ENCODE measurements at regions not wholly inside any gene's neighbourhood (a gene's known extent, or its start where the extent isn't known, plus 50 kb on each side); places are given as distances from the start of the nearest gene placed in this dataset.
"Not testable (repeated sequence)": the region's sequence is repeated elsewhere in the genome, so short reads cannot be mapped to it uniquely, and the experiment has no call there.

DNA sequence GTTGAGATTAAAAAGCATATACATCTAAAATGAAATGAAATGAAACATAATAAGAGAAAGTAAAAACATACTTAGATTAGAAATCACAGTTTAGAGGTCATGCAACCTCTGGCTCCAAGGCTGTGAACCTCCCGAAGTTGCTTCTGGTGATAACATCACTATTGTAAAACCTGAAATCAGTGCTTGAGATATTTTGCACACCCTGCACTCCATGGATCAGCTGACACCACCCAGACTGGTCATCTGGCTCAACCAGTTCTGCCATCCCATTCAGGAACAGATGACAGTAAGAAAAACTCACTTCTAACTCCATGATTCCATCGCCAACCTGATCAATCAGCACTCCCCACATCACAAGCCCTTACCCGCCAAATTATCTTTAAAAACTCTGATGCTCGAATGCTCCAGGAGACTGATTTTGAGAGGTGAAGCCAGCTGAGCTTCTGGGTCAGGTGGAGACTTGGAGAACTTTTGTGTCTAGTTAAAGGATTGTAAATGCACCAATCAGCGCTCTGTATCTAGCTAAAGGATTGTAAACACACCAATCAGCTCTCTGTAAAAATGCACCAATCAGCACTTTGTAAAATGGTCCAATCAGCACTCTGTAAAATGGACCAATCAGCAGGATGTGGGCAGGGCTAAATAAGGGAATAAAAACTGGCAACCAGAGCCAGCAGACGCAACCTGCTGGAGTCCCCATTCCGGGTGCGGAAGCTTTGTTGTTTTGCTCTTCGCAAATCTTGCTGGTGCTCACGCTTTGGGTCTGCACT lies 162.6 kb upstream of the MAGI2 start:
- FAIRE-seq, result no peak

GRCh38 chr7:79615466-79615865 lies 162.0 kb upstream of the MAGI2 start:
- no peak for FAIRE-seq

GRCh38 chr7:79612903-79613302 lies 159.4 kb upstream of the MAGI2 start:
- FAIRE-seq, result no peak

DNA sequence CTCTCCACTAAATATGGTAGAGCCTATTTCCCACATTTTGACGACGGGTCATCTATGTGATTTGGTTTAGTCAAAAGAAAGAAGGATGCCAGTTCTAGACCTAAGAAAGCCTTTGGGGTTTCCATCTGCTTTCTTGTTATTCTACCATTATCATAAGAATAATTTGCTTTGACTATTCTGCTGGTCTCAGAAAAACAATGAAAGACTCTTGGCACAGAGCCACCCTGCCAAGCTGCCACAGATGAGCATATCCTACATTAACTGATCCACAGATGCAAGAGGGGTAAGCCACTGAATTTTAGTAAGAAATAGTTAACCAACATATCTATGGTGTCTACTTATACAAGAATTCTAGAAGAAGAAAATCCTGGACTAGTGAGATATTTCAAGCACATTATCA lies 158.6 kb upstream of the MAGI2 start:
- FAIRE-seq, result no peak

DNA sequence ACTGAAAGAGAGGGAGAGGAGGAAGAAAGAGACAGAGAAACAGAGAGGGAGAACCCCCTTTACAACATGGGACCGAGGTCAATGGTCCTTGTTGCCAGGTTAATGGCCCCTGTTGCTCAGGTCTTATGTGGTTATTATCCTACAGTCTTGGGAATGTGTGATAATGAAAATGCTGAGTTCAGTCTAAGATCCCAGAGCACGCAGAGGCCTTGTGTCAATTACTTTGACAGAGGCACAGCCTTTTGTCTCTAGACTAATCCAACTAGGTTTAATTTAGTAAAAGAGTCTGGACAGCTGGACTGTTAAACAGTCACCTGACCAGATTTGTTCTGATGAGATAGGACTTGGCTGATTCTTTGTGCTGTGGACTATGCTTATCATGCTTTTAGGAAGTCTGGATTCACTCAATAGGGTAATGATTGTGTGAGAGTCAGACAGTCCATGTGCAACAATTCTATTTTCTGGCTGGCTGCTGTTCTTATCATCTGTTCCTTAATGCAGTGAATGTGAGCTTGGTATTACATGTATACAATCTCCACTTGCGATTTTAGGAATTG lies 157.4 kb upstream of the MAGI2 start:
- FAIRE-seq, result no peak

- no peak for FAIRE-seq
Measured at GRCh38 chr7:79610313-79610712, 156.8 kb upstream of the MAGI2 start.

GRCh38 chr7:79608005-79608404 lies 154.5 kb upstream of the MAGI2 start:
- FAIRE-seq, result no peak

DNA sequence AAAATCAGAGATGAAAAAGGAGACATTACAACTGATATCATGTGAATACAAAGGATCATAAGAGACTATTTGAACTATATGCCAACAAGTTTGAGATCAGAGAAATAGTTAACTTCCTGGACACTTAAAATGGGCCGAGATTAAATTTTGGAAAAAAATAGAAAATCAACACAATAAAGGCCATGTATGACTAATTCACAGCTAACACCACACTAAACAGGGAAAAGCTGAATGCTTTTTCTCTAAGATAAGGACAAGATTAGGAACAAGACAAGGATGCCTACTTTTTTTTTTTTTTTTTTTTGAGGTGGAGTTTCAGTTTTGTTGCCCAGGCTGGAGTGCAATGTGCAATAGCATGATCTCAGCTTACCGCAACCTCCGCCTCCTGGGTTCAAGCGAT lies 151.4 kb upstream of the MAGI2 start:
- no peak for FAIRE-seq

DNA sequence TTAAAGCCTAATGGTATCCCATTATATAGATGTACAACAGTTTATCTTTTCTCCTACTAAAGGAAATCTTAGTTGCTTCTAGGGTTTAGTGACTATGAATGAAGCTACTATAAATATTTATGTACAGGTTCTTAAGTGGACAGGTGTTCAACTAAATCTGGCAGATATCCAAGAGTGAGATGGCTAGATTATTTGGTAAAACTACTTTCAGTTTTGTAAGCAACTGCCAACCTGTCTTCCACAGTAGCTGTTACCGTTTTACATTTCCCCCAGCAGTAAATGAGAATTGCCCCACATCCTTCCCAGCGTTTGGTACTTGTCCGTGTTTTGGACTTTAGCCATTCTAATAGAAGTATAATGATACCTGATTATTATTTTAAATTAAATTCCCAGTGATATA lies 144.9 kb upstream of the MAGI2 start:
- FAIRE-seq, result no peak

- not testable (repeated sequence) for FAIRE-seq
Measured at GRCh38 chr7:79594671-79595070, 141.2 kb upstream of the MAGI2 start.

GRCh38 chr7:79593866-79594301 lies 140.4 kb upstream of the MAGI2 start:
- no peak for FAIRE-seq

GRCh38 chr7:79590916-79591623 lies 137.6 kb upstream of the MAGI2 start:
- FAIRE-seq, result no peak

- no peak for FAIRE-seq
Measured at GRCh38 chr7:79590391-79590790, 136.9 kb upstream of the MAGI2 start.

GRCh38 chr7:79570903-79571302 lies 117.4 kb upstream of the MAGI2 start:
- FAIRE-seq, result no peak

GRCh38 chr7:79563821-79564522 lies 110.5 kb upstream of the MAGI2 start:
- FAIRE-seq, result no peak

DNA sequence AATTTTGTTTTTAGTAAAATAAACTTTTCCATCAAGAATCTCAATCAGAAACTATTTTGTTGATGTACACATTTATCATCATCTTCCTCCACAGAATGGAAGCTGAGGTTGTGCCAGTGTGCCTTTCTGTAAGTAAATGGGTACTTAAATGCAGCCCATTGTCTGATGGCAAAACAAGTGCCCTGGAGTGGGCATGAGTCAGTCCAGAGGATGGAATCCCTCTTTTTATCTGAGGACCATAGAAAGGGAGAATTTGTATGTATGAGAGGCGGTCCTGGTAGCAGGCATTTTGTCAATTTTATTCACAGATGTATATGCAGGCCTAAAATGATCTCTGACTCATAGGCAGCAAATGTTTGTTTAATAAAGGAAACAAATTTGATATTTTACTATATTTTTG lies 102.1 kb upstream of the MAGI2 start:
- no peak for FAIRE-seq

DNA sequence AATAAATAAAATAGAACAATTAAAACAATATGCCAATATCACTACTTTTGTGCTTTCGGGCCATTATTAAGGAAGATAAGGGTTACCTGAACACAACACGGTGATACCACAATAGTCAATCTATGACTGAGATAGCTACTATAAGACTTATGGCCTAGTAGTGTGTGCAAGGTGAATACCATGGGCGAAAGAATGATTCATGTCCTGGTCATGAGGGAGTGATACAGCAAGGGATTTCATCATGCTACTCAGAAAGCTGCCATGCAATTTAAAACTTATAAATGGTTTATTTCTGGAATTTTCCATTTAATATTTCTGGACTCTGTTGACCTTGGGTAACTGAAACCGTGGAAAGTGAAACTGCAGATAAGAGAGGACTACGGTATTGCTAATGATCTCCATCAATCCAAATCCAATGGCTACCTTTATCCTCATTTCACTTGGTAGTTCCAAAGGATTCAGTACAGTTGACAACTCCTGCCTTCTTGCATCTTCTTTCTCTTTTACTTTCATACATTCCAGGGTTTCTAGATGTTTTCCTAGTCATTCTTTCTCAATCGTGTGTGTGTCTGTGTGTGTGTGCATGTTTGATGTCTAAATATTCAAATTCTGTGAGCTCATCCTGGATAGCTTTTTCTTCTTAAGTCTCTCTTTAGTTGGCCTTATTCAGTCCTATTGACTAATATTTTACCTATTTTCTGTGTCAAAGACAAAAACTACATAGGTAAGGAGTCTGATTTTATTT lies 100.5 kb upstream of the MAGI2 start:
- FAIRE-seq, result no peak

GRCh38 chr7:79552463-79552862 lies 99.0 kb upstream of the MAGI2 start:
- peak; percentile 7 for FAIRE-seq

DNA sequence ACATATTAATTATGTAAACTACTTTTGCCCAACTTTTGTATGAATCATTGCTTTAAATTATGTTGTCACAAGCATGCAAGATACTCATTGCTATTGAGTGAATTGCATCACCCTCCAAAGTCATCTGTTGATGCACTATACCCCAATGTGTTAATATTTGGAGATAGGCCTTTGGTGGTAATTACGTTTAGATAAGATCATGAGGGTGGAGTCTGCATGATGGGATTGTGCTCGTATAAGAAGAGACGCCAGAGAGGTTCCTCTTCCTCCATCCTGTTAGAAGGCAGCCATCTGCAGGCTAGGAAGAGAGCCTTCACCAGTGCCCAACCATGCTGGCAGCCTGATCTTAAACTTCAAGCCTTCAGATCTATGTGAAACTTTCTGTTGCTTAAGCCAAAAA lies 95.3 kb upstream of the MAGI2 start:
- no peak for FAIRE-seq

DNA sequence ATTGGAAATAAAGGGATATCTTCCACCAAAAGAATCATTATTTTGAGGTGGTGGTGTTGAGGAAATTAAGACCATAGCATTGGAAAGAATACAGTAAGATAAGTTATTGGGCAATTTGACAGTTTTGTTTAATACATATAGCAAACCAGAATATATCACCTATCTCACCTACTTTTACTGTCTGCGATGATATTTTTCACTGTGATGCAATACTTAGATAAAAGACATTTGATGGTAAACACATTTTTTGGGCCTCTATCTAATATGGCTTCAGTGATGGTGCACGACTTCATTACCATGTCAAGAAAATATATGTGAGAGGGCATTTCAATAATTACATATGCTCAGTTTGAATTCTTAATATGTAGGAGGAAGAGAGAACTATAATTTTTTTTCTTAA lies 93.7 kb upstream of the MAGI2 start:
- no peak for FAIRE-seq

DNA sequence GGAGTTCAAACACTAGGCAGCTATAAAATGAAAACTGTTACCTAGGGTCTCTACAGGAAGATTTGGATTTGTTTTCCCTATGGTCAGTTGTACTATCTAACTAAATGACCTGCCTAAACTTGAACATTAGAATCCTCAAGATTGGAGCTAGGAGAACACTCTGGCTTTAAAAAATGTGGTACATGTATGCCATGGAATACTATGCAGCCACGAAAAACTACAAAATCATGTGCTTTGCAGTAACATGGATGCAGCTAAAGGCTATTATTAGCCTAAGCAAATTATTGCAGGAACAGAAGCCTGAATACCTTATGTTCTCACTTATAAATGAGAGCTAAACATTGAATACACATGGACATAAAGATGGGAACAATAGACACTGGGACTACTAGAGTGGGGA lies 87.1 kb upstream of the MAGI2 start:
- no peak for FAIRE-seq

GRCh38 chr7:79534128-79534527 lies 80.7 kb upstream of the MAGI2 start:
- no peak for FAIRE-seq
